ENCODE measurements at regions not wholly inside any gene's neighbourhood (a gene's known extent, or its start where the extent isn't known, plus 50 kb on each side); places are given as distances from the start of the nearest gene placed in this dataset.

DNA sequence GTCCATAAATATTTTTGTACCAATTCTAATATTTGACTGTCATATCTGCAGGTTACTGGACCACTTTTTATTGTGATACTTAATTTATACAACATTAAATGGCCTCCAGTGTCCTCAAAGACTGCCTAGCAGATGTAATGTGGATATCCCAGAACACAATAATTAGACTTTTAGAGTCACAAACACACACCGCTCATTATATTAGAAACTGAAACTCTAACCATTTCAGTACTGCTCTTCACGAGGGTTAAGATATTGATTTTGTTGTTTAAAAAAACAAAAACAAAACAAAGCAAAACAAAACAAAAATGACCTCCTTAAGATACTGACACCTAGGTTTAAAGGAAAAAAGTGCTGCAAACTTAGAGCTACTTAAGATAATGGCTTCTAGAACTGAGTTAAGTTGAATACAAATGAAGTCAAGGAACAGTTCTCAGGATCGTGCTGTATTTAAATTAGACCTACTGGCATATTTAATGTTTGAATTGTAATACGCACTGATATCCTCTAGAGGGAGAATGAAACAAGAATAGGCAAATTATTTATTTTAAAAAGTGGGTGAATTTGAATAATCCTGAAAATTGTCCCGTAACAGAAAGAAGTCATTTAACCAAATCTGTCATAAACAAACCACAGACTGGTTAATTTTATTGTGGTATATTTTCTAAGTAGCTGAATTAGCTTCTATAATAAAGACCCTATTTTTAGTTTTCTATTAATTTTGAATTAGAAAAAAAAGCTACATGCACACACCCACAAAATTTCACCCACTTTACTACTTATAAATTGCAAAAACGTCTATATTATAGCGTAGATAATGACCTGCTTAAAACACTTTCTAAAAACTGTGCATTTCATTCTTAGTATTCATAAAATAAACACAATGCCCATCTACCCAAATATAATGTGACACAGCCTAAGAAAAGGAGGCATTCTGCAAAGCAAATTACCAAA lies 395.2 kb upstream of the DCN start:
- DNase-seq (ENCODE audit: low read depth), result peak; percentile 2

DNA sequence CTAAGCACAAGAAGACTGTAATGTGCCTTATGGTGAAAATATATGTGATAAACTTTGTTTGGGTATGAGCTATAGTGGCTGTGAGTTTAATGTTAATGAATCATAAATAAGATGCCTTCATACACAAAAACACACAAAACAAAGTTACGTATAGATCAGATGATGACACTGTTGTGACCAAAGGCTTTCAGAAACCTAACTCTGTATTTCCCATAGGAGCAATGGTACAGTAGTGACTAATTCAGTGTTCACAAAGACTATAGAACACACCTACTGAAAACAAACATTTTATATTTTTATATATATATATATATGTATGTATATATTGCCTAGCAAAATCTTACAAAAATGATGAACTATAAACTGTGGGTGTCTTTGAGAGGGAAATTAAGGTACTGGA lies 393.8 kb upstream of the DCN start:
- no peak for DNase-seq (ENCODE audit: low read depth)

DNA sequence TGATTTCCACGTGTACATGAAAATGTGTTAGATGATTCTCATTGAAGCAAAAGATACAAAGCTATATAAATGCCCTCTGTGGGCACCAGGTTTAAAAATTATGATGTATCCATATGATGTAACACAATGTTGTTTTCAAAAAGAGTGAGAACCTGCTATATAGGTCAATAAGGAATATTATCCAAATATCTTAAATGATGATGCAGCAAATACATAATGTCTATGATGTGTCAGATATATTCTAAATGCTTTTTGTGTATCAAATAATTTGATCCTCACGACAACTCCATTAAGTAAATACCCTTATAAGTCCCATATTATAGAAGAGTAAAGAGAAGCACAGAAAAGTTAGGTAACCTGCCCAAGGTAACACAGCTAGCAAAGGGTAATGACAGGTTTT lies 393.0 kb upstream of the DCN start:
- no peak for DNase-seq (ENCODE audit: low read depth)

DNA sequence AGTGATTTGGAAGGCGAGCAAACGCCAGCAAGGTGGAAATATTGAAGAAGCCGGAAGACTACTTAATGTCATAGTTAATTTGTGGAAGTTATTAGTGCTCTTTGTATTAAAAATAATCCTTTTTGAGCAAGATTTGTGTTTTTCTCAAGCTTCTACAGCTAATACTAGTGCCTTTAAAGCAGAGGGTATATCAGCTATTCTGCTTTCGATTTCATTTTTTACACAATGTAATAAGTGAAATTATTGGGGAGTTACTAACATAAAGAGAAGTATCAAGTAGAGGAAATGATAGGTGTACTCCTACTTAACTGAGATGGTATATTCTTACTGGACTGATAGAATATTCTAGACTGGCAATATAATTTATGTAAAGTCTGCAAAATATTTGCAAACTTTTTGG lies 392.4 kb upstream of the DCN start:
- DNase-seq (ENCODE audit: low read depth), result no peak

DNA sequence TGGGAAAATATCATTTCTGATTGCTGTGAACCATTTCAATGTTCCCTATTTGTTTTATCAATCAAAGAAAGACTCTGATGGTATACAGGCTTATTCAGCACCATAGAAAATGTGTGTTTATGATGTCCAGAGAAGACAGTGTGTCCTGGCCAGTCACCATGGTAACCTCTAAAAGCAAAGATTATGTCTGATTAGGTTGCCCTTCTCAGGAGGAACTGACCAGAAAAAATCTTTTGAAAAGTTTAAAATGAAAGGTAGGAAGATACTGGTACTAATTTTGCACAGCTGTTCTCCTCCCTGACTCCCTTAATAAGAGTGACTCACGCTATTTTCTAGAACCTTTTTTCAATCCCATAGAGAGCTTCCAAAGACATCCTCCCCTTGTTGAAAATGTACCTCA lies 391.8 kb upstream of the DCN start:
- DNase-seq (ENCODE audit: low read depth), result no peak

DNA sequence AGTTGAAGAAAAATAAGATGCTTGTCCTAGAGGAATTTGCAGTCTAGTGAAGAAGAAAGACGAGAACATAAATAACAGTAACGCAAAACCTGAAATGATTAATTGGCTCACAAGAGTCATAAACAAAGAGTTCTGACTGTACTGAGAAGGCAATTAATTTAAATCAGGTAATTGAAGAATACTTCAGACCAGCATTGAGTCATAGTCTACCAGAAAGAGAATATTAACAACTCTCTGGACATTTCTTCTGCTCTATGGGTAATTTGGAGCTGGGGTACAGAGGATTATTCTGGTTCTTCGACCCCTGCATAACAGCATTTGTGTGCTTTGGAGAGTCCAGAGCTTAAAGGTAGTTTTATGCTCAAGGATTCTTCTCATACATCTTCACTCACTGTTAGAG lies 390.3 kb upstream of the DCN start:
- no peak for DNase-seq (ENCODE audit: low read depth)

DNA sequence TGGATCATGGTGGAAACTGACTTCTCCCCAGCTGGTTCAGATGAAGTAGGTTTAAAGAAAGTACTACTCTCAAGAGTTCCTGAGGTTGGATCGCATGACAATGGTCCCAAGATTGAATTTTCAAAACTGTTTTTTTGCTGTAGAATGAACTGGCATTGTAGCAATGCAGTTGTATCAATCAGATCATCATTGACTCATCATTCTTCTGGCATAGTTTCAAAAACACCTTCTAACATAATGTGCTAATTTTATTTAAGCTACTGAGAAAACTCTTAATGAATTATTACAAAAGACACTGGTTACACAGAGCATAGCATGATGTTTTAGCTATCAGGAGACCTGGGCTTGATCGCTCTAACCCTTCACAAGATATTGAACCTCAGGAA lies 384.5 kb upstream of the DCN start:
- DNase-seq (ENCODE audit: low read depth), result no peak

DNA sequence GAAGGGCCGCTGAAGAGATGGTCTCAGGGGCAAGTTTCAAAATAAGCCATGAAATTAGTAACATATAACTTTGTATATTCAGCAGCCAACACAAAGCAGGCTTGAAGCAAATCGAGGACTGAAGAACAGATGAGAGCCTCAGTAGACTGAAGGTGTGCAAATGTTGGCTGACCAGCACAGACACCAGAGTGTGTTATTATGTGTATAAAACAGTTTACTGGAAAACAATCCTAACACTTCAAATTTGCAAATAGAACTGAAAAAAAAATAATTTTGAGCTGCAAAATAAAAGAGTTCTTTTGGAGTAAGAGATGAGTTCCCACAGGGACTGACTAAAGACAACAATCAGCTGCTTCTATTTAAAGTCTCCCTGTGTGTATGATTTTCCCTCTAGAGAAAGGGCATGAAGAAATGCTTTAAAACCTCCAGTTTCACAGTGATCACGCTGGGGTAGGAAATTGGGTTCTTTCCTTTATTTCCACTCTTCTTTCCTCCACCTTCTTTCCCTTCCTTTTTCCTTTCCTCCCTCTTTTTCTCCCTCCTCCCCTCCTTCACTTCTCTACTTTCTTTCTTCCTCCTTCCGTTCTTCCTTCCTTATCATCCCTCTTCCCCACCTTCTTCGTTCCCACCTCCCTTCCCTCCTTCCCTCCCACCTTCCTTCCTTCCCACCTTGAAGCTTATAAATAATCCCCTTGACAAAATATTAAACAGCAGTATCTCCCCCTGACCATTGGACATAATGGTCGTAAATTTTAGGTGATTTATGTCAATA lies 383.9 kb upstream of the DCN start:
- no peak for DNase-seq (ENCODE audit: low read depth)

DNA sequence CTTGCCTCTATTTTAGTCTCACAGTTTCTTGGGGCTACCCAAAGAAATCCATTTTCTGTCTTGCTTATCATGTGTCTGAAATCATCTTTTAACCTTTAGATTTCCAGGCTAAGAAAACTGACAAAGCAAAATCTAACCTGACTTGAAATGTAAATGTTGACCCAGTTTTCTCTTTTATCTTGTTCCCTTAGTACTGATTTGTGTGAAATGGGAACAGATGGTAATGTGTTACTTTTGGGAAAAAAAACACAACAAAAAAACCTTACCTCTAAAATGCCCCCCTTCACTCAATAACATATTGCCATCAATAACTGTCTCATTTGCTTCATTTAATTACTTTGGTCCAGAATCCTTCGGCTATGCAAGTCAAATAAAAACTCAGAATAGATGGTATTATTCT lies 383.2 kb upstream of the DCN start:
- DNase-seq (ENCODE audit: low read depth), result no peak

DNA sequence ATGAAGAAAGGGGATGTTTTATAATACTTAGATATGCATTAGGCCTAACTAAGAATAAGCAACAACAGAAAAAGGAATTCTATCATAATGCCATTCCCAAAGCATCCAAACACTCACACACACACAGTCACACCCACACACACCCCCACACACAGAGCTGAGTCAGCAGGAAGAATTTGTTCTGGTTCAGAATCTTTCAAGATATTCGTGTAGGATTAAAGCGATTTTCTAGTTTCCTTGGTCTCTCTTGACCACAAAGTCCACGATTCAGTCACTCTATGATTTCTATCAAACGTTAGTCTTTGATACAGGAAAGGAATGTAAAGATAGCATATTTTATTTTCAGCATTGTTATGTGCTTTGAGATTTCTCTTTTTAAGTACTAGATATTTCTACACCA lies 382.6 kb upstream of the DCN start:
- peak; percentile 9 for DNase-seq (ENCODE audit: low read depth)

DNA sequence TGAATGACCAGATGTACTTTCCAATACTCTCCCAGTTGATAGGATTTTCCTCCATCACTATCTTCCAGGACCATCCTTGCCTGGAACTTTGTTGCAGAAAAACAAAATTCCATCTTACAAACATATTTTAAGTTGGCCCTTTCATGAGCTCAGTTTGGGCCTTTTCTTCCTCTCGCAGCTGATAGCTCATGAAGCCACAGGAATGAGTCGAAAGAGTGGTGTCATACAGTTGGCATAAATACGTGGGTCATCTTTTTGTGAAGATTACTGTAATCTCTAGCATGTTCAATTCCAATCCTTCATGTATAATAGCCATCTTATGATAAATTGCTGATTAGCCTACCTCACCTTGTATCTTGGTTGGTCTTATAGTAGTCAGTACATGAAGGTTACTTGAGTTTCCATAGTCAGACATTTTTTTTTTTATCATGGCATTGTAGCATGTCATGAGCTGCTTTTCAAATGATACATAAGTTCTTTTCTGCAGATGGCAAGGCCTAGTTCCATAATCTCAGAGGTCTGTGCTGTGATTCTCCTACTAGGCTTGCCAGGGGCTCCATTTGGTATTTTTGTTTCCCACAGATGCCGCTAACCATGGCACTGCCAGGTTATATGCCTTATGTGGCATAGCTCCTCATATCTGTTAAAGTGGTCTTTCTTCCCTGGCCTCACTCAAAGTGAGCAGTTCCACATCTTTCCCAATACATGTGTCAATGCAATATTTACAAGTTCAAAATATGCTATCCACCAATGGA lies 380.6 kb upstream of the DCN start:
- DNase-seq (ENCODE audit: low read depth), result no peak

DNA sequence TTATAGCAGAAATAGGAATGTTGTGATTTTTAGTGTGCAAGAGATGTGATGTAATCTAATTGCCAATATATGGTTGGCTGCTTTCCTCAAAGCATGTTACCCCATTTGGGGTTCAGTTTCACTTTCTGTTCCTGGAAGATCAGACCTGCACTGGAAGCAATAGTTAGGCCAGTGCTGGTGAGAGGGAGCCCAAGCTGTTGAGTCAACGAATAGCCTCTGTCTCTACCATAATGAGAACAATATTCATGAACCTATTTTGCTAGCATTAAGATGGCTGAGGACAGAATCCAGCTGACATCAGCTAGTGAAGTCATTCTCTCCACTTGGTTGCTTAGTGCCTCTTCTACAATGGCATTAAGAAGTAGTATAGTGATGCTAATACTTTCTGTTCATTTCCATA lies 379.9 kb upstream of the DCN start:
- DNase-seq (ENCODE audit: low read depth), result no peak

DNA sequence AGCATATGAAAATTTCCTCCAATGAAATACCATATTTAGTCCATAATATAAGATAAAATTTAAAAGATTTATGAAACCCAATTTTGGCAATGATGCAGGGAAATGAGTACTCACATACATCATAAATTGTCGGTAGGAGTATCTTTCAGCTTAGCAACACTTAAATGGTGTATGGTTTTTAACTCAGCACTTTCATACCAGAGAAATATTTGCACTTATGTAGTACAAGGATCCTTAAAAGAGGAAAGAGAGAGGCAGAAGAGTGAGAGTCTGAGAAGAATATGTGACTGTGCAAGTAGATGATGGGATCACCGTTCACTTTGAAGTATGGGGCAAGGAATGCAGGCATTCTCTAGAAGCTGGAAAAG lies 379.3 kb upstream of the DCN start:
- no peak for DNase-seq (ENCODE audit: low read depth)

DNA sequence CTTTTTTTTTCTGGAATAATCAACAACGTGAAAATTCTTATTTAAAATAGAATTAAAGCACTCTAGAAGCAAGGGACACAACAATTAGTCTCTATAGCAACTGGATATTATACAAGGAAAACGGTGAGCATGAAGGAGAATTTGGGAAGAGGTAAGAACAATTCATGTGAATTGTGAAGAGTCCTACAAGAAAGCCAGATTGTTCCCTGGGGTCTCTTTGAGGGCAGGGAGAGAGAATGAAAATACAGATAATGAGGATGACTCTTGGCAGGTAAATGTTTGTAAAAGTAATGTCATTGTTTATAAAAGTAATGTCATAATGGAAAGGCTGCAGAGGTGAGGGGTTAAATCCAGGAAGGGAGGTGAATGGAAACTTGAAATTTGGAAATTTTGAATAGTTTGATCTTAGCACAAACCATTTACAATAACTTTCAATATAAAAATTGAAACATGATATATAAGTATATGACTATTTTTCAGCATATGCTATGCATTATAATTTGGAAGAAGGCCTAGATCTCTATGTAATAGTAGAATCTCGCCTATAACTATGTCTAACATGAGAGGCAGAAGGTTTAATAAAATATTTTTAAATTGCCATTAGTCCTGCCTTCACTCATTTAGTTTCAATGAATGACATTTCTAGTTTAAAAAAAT lies 378.8 kb upstream of the DCN start:
- no peak for DNase-seq (ENCODE audit: low read depth)

DNA sequence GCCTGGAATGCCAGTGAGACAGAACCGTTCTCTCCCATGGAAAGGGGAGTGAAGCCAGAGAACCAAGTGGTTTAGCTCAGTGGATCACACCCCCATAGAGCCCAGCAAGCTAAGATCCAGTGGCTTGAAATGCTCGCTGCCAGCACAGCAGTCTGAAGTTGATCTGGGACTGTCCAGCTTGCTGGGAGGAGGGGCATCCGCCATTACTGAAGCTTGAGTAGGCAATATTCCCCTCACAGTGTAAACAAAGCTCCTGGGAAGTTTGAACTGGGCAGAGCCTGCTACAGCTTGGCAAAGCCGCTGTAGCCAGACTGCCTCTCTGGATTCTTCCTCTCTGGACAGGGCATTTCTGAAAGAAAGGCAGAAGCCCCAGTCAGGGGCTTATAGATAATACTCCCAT lies 374.3 kb upstream of the DCN start:
- DNase-seq (ENCODE audit: low read depth), result no peak

DNA sequence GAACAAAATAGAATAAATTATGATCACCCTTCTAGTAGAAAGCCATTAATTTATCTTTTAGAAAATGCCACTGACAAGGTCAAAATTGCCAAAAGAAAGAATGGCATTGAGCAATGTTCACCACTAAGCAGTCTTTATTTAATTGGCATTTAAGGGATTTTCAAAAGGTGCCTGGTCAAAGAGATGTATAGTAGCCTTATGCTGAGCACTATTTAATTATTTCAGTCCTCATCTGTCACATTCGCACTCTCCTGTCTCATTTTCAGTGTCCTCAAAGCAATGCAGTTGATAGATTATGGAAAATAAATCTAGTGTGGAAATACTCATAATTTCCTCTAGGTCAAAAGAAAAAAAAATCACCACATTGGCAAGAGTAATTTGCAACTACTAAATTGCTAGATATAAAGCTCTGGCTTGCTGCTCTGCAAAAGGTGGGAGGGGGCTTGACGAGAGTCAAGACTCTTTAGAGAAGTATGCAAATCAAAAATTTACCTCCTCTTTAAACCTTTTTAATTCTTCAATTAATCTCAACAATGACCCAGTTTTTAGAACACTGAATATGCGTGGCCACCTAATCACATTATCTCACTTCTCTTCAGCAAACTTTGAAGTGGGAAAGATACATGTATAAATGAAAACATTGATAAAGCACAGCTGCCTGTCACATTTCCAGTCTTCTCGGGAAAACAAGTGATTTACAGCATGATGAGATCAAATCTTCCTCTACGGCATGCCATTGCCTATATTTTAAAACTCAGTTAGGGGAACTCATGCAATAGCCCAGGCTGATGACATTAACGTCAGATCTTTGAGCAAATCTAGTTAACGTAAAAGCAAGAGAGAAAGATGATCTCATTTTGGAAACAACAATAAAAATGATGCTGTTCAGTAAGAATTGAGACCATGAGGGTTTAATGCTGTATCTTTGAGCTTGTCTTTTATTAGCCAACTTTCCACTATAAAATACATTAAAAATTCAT lies 373.1 kb upstream of the DCN start:
- DNase-seq (ENCODE audit: low read depth), result no peak

DNA sequence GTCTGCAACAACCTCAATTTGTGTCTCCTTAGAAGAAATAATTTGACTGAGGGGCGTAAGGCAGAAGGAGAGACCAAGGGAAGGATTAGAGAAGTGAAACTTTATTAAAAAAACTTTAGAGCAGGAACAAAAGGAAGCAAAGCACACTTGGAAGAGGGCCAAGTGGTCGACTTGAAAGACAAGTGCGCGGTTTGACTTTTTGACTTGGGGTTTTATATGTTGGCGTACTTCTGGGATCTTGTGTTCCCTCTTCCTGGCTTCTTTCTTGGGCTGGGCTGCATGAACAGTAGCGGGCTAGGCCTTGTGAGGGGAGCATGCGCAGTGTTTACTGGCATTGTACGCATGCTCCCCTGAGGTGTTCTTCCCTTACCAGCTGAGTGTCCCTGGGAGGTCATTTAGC lies 369.3 kb upstream of the DCN start:
- DNase-seq (ENCODE audit: low read depth), result no peak

DNA sequence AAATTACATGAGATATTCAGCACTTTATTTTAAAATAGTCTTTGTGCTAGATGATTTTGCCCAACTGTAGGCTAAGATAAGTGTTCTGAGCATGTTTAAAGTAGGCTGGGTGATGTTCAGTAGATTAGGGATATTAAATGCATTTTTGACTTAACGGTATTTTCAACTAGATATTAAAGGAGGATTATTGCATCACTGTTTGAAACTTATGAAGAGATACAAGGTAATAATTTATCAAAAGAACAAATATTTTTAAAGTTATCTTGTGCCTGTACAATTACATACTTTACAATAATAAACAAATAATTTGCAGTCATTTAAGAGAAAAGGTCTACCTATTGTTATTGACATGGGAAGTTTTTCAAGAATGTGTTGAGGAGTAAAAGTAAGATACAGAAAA lies 368.6 kb upstream of the DCN start:
- no peak for DNase-seq (ENCODE audit: low read depth)

DNA sequence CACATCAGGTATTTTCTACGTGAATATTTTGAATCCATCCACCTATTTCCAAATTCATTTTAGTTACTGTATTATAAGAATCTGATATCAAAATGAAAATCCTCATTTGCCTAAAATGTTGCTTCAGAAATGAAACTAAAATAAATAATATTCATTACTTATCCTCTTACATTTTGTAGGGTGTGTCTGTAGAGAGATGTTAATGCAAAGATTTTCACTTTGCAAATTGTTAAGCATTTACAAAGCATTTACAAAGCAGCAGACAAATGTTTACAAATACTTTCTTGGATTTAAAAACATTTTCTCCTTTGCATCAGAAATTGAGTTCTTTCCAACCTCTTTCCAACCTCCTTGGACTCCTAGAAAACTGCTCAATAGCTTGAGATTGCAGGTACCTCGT lies 360.0 kb upstream of the DCN start:
- DNase-seq (ENCODE audit: low read depth), result no peak

DNA sequence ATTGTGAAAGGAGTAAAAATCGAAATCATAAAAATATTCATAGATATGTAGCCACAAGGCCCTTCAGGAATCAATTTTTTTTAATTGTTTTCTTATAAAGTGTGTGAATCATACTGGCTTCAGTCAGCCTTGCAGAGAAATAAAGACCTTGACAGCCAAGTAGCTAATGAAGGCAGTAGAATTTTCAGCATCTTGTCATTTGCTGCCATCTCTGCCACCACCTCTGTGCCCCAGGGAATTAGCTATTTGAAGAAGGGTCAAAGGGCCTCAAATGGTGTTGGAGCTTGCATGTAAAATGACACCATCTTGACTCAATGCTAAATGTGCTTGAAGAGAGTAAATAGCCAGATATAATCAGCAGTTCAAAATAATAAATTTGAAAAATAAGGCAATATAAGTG lies 359.4 kb upstream of the DCN start:
- DNase-seq (ENCODE audit: low read depth), result no peak

DNA sequence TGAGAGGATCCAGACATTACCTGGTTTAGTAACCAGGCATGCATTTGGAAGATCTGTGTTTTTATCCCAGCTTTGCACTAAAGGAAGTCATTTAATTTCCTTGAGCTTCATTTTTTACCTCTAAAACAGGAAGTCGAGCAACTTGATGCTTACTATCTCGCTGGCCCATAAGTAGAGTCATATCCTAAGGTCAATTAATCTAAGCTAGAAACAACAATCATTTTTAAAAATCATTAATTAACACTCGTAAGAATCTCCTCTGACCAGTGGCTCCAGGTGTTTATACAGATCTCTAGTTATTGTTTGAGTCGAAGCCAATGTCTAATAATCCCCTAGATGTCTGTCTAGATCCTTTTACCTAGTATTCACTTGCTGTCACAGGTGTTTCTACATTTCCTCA lies 355.8 kb upstream of the DCN start:
- DNase-seq (ENCODE audit: low read depth), result no peak
